ENCODE measurements at regions not wholly inside any gene's neighbourhood (a gene's known extent, or its start where the extent isn't known, plus 50 kb on each side); places are given as distances from the start of the nearest gene placed in this dataset.

GRCh38 chr2:47724221-47724981 is 58.5 kb upstream of the MSH6 start:
- TF ChIP-seq CTCF (conservative IDR thresholded peaks at IDR 0.05; ENCODE audit: low read depth, low read length) (no peak), EZH2 (IDR thresholded peaks at IDR 0.05; ENCODE audit: low read length, unreplicated experiment) (no peak), EZH2phosphoT487 (IDR thresholded peaks at IDR 0.05; ENCODE audit: borderline replicate concordance, low read length) (no peak)

Data from PC-3 (cell line).